HG02763 (cell line): ENCODE measurements at regions not wholly inside any gene's neighbourhood (a gene's known extent, or its start where the extent isn't known, plus 50 kb on each side); places are given as distances from the start of the nearest gene placed in this dataset.

ENCODE experiments used
- ATAC-seq: cut with Tn5 transposase; IDR thresholded peaks from one replicate; pipeline ENCODE4 v1.9.1; 2021; ENCODE audit warnings: mild to moderate bottlenecking, moderate library complexity; ENCODE audit not compliant: unreplicated experiment

DNA sequence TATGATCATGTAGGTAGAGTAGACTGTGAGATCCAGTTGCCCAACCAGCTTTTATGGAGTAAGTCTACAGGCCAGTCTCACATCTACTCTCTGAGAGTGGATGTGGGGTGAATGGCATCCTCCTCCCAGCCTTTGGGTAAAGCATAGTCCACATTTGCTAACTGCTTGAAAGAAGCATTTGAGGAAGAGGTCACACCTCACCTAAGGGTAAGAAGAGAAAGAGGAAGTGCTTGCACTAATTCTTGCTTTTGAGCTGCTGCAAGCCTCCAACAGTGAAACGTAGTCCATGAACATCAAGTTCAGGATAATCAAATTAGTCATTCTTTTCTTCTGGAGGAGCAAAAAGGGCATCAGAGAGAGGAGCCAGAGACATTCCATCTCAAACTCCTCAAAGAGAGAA lies 93.9 kb upstream of the AGR3 start:
- no peak for ATAC-seq

- ATAC-seq, result no peak
Measured at GRCh38 chr7:16978358-16979244, 96.8 kb upstream of the AGR3 start.

GRCh38 chr7:16980539-16980938 lies 98.8 kb upstream of the AGR3 start:
- ATAC-seq, result no peak

GRCh38 chr7:16982640-16983350 lies 101.0 kb upstream of the AGR3 start:
- ATAC-seq, result no peak

DNA sequence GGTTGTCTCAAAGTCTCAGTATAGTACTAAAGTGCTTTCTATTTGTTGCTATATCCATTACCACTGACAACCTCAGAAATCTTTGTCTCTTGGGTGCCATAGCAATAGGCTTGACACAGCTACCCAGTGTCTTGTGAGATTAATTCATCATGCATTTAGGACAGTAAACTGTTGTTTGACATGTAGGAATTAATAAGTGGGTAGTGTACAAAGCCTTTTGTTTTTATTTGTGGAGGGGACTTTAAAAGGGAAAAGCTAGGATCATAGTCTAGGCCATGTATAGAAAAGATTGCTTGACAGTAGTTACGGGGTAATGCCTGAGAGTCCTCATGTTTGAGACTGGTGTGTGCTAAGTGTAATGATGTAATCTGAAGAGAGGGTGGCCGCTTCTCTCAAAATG lies 102.6 kb upstream of the AGR3 start:
- ATAC-seq, result no peak

DNA sequence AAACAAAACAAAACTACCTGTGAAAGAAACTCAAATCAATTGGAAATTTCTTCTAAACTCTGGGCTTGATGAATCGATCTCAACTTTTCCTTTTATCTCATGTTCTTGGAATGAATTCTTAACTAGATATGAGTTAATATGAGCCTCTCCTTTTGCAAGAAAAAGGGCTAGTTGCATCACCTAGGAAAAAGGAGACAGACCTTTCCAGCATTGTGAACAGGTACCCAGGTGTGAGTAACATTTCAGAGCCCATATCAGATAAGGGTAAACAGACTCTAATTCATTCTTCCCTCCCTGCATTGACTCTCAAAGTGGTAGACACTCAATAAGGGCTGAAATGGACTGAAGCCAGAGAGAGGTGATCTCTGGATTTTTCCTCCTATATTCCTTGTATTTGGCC lies 103.8 kb upstream of the AGR3 start:
- no peak for ATAC-seq

- ATAC-seq, result no peak
Measured at GRCh38 chr7:16986755-16987154, 105.0 kb upstream of the AGR3 start.

DNA sequence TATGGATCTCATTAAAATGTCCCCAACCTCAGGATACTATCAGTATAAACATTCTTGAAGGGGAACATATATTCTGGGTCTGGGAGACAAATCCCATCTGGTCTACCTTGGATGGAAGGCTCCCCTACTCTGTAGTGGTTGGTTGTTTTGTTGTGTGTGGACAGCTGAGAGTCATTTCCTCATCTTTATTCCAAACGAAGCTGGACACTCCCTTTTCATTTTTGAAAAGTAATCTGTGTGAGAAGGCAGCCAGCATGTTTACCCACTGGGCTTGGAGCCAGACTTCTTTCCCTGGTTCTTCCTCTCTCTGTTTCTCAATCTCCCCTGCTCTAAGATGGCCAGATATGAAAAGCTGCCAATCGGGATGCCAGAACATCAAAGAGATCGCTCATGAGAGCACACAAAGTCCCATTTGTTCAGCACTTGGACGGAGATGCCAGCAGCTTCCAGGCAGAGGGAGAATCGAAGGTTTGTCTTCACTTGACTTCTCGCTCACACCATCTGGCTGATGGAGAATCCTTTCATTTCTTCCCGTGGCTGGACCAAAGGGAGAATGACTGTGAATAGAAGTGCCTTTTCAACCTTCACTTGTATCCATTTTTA lies 108.1 kb upstream of the AGR3 start:
- ATAC-seq, result no peak

DNA sequence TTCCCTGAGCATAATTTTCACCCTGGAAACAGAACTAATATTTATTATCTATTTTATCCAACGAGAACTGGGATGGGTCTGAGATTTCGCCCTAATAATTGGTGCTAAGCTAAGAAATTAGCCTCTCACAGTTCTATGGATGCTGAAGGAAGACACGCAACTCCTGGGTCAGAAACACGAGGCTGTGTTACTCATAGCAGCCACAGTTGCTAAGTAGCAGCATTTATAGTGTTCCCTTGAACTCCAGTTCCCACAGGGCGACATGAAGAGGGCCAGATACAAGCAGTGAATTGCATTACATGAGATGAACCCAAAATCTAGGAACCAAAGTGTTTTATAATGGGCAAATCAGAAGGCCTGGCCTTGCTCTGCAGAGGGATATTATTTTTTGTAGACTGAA lies 109.8 kb upstream of the AGR3 start:
- ATAC-seq, result no peak

GRCh38 chr7:16993543-16993942 lies 111.8 kb upstream of the AGR3 start:
- no peak for ATAC-seq

GRCh38 chr7:16998481-16999051 lies 116.8 kb upstream of the AGR3 start:
- no peak for ATAC-seq

DNA sequence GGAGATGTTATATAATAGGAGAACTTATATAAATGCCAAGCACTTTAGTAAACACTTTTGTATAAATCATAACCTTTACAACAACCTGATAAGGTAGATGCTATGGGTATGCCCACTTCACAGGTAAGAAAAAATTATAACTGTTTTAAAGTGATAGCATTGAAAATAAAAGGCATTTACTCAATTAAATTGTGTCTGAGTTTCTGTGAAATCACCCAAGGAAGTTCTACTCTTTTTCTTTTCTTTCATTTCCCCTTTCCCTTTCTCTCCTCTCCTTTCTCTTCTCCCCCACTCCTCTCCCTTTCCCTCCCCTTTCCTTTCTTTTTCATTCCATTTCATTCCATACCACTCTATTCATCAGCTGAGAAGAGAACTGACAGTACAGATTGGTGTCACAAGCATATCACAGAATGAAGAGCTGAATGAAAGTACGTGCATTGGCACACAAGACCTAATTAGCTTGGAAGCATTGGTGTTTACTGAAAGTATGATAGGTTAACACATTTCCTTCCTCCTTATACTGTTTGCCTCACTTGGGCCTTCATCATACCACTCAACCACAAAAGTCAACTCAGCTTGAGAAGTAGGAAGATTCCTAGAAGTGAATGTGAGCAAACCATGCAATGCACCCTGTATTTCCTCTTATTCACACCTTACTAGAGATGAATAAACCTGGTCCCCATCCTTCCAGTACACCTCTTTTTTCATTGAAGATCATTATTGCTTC lies 117.9 kb upstream of the AGR3 start:
- no peak for ATAC-seq

DNA sequence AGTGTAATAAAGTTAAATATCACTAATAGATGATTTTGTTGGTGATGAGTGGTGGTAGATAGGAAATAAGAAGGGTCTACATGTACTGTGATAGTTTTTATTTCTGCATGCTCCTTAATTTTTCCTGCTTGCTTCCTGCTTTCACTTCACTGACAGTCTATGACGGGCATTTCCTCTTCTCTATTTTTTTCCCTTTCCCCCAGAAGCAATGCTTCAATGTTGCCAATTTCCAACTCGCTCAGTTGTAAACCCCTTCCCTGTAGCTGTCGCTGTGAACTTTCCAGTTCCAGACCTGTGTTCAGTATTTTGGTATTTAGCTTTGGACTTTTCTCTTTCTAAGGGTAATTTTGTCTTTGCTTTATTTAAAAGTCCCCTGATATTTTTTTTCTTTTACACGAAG lies 123.5 kb upstream of the AGR3 start:
- ATAC-seq, result no peak

DNA sequence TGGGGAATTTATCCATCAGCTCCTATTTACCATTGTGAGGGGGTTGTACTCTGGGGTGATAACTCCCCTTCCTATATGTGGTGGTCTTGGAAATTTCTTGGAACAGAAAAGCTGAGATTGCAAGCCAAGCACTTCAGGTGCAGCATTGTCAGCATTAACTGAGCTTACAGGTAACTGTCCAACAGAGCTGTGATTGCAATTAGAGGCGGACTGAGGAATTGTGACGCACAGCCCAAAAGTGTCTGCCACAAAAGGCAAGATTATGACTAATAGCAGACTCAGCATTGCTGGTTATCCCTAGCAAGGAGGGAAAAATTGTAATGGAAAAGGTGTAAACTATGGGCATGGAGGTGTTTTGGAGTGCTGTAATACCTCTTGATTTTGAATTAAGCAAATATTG lies 126.1 kb upstream of the AGR3 start:
- ATAC-seq, result no peak

- no peak for ATAC-seq
Measured at GRCh38 chr7:17009007-17009719, 127.4 kb upstream of the AGR3 start.

- ATAC-seq, result no peak
Measured at GRCh38 chr7:17009933-17010332, 128.2 kb upstream of the AGR3 start.

GRCh38 chr7:17010637-17011300 lies 129.0 kb upstream of the AGR3 start:
- no peak for ATAC-seq

DNA sequence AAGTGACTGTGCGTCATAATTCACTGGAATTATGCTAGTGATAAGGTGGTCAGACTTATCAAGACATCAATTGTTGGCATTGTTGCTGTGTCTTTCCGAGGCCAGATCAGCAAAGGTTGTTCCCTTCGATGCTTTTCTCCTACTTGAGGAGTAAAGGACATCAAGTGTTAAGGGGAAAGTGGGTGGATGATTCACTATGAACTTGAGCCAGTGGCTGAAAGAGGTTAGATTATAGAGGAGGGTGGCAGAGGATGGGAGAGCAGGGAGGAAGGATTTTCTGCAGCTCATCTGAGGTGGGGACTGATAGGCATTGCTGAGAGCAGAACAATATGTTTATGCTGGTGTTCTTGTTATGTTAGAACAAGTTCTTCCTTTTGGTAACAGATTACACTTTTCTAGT lies 131.4 kb upstream of the AGR3 start:
- no peak for ATAC-seq

- ATAC-seq, result no peak
Measured at GRCh38 chr7:17014686-17015085, 132.9 kb upstream of the AGR3 start.

- ATAC-seq, result no peak
Measured at GRCh38 chr7:17015598-17016031, 133.8 kb upstream of the AGR3 start.
